Vagina (tissue), 2 donors: ENCODE measurements at regions not wholly inside any gene's neighbourhood (a gene's known extent, or its start where the extent isn't known, plus 50 kb on each side); places are given as distances from the start of the nearest gene placed in this dataset.

Source experiments
- POLR2A ChIP-seq, 2 donors: fragments of 450-650 bp; IDR thresholded peaks; one replicate each; pipeline ENCODE4 v1.6.1; 2017; ENCODE audit warnings: antibody characterized with exemption in 2 of 2, mild to moderate bottlenecking in 2 of 2, moderate library complexity in 2 of 2
- POLR2AphosphoS5 ChIP-seq, 2 donors: sonication (generic); formaldehyde crosslinking; IDR thresholded peaks; one replicate each; pipeline ENCODE4 v1.9.0; 2017; ENCODE audit warnings: antibody characterized with exemption in 2 of 2, mild to moderate bottlenecking in 2 of 2, low read depth in 1 of 2; ENCODE audit not compliant: insufficient read depth in 1 of 2
- TF ChIP-seq, protein P1 (sequence below), 3 experiments: fragments of 450-650 bp in 2 of 3; fragments of 200-600 bp in 1 of 3; sonication (generic) in 1 of 3; IDR thresholded peaks; one replicate each; pipeline ENCODE4 v1.5.1; 2017 to 2019; ENCODE audit warnings: antibody characterized with exemption in 3 of 3, mild to moderate bottlenecking in 2 of 3, moderate library complexity in 2 of 3

DNA sequence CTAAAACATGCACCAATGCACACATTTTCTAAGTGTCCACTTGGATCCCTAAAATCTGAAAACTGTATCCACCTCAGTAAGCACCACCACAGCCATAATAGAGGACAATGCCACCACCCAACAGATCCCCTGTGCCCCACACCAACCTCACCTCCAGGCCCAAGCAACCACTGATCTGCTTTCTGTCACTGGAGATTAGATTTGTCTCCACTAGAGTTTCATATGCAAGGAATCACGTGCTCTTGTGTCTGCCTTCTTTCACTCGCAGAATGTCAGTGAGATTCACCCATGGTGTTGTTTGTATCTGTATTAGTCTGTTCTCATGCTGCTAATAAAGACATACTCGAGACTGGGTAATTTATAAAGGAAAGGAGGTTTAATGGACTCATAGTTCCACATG lies 216.1 kb upstream of the WWC1 start:
- TF ChIP-seq POLR2A (IDR thresholded peaks at IDR 0.05) (no peak), POLR2AphosphoS5 (IDR thresholded peaks at IDR 0.05; ENCODE audit: insufficient read depth in 1 of 2, low read depth in 1 of 2) (no peak)
- TF ChIP-seq, protein P1, sequence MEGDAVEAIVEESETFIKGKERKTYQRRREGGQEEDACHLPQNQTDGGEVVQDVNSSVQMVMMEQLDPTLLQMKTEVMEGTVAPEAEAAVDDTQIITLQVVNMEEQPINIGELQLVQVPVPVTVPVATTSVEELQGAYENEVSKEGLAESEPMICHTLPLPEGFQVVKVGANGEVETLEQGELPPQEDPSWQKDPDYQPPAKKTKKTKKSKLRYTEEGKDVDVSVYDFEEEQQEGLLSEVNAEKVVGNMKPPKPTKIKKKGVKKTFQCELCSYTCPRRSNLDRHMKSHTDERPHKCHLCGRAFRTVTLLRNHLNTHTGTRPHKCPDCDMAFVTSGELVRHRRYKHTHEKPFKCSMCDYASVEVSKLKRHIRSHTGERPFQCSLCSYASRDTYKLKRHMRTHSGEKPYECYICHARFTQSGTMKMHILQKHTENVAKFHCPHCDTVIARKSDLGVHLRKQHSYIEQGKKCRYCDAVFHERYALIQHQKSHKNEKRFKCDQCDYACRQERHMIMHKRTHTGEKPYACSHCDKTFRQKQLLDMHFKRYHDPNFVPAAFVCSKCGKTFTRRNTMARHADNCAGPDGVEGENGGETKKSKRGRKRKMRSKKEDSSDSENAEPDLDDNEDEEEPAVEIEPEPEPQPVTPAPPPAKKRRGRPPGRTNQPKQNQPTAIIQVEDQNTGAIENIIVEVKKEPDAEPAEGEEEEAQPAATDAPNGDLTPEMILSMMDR (IDR thresholded peaks at IDR 0.05) = no peak
